ENCODE measurements at regions not wholly inside any gene's neighbourhood (a gene's known extent, or its start where the extent isn't known, plus 50 kb on each side); places are given as distances from the start of the nearest gene placed in this dataset.

- no peak for DNase-seq (ENCODE audit: low read depth, low spot score)
- ChIA-PET CTCF (interaction anchor here (1.5 kb wide), 1 partner anchor 243 kb away, joined by 4 read pairs; no protein-coding TSS in a partner anchor), POLR2A (no interaction called here)
- no peaks in the 10 kb centered on the region for H3K9me3 ChIP-seq (ENCODE audit: control insufficient read depth, insufficient read depth, low read length)
- no peak overlapping the region for H3K27ac ChIP-seq (ENCODE audit: low read depth, low read length)
- H3K27me3 ChIP-seq (ENCODE audit: control insufficient read depth, insufficient read depth, low read length), result no peaks in the 10 kb centered on the region
- no peak for TF ChIP-seq CTCF (IDR thresholded peaks at IDR 0.05; ENCODE audit: low read depth, low read length)
- H3K4me3 ChIP-seq (ENCODE audit: low read depth, low read length), result no peak overlapping the region
These were observed 131.7 kb upstream of the ELL2 start for GRCh38 chr5:96093340-96093739.

- H3K27ac ChIP-seq (ENCODE audit: low read depth, low read length), result no peak overlapping the region
- POLR2A ChIA-PET, result no interaction called here
- H3K4me3 ChIP-seq (ENCODE audit: low read depth, low read length), result no peak overlapping the region
- H3K27me3 ChIP-seq (ENCODE audit: control insufficient read depth, insufficient read depth, low read length), result no peaks in the 10 kb centered on the region
- CTCF ChIA-PET, result no interaction called here
- no peak for DNase-seq (ENCODE audit: low read depth, low spot score)
- H3K9me3 ChIP-seq (ENCODE audit: control insufficient read depth, insufficient read depth, low read length), result no peaks in the 10 kb centered on the region
- TF ChIP-seq CTCF (IDR thresholded peaks at IDR 0.05; ENCODE audit: low read depth, low read length), result no peak
These were observed 130.2 kb upstream of the ELL2 start for GRCh38 chr5:96091874-96092273.

GRCh38 chr5:96090215-96090614 lies 128.6 kb upstream of the ELL2 start:
- no peak for TF ChIP-seq CTCF (IDR thresholded peaks at IDR 0.05; ENCODE audit: low read depth, low read length)
- Histone ChIP-seq H3K9me3 (ENCODE audit: control insufficient read depth, insufficient read depth, low read length) (no peaks in the 10 kb centered on the region), H3K4me3 (ENCODE audit: low read depth, low read length) (no peak overlapping the region), H3K27ac (ENCODE audit: low read depth, low read length) (no peak overlapping the region), H3K27me3 (ENCODE audit: control insufficient read depth, insufficient read depth, low read length) (no peaks in the 10 kb centered on the region)
- POLR2A ChIA-PET, result no interaction called here
- DNase-seq (ENCODE audit: low read depth, low spot score), result no peak
- CTCF ChIA-PET, result interaction anchor here (0.7 kb wide), 1 partner anchor 146 kb away, joined by 3 read pairs; no protein-coding TSS in a partner anchor

- Histone ChIP-seq H3K9me3 (ENCODE audit: control insufficient read depth, insufficient read depth, low read length) (no peaks in the 10 kb centered on the region), H3K27ac (ENCODE audit: low read depth, low read length) (no peak overlapping the region), H3K27me3 (ENCODE audit: control insufficient read depth, insufficient read depth, low read length) (no peaks in the 10 kb centered on the region), H3K4me3 (ENCODE audit: low read depth, low read length) (no peak overlapping the region)
- ChIA-PET POLR2A (interaction anchor here (0.6 kb wide), 1 partner anchor 115 kb away, joined by 7 read pairs; no protein-coding TSS in a partner anchor), CTCF (no interaction called here)
- TF ChIP-seq CTCF (IDR thresholded peaks at IDR 0.05; ENCODE audit: low read depth, low read length), result no peak
- no peak for DNase-seq (ENCODE audit: low read depth, low spot score)
These were observed 127.3 kb upstream of the ELL2 start for GRCh38 chr5:96088706-96089498.

GRCh38 chr5:96087939-96088338 lies 126.3 kb upstream of the ELL2 start:
- TF ChIP-seq CTCF (IDR thresholded peaks at IDR 0.05; ENCODE audit: low read depth, low read length), result no peak
- DNase-seq (ENCODE audit: low read depth, low spot score), result no peak
- Histone ChIP-seq H3K27me3 (ENCODE audit: control insufficient read depth, insufficient read depth, low read length) (no peaks in the 10 kb centered on the region), H3K9me3 (ENCODE audit: control insufficient read depth, insufficient read depth, low read length) (no peaks in the 10 kb centered on the region), H3K27ac (ENCODE audit: low read depth, low read length) (no peak overlapping the region), H3K4me3 (ENCODE audit: low read depth, low read length) (no peak overlapping the region)
- CTCF ChIA-PET, result no interaction called here
- POLR2A ChIA-PET, result no interaction called here
